ENCODE measurements at regions not wholly inside any gene's neighbourhood (a gene's known extent, or its start where the extent isn't known, plus 50 kb on each side); places are given as distances from the start of the nearest gene placed in this dataset.

GRCh38 chr2:78061732-78062131, 539.6 kb upstream of the LRRTM4 start:
- TF ChIP-seq CTCF (conservative IDR thresholded peaks at IDR 0.05) = no peak
- TF ChIP-seq ZFX (IDR thresholded peaks at IDR 0.05) = no peak
